HepG2 (cell line): ENCODE measurements at regions not wholly inside any gene's neighbourhood (a gene's known extent, or its start where the extent isn't known, plus 50 kb on each side); places are given as distances from the start of the nearest gene placed in this dataset.

Source experiments
- ARHGAP35 ChIP-seq: sonication (generic); formaldehyde crosslinking; IDR thresholded peaks from 2 replicates; pipeline ENCODE4 v1.9.0; 2022; ENCODE audit warnings: mild to moderate bottlenecking, inconsistent platforms, moderate library complexity, missing genetic modification reagents, borderline replicate concordance
- ATRX ChIP-seq: sonication (generic); formaldehyde crosslinking; IDR thresholded peaks from 2 replicates; pipeline ENCODE4 v1.4.0; 2020; ENCODE audit warnings: missing genetic modification reagents, borderline replicate concordance
- ELF3 ChIP-seq: IDR thresholded peaks from 2 replicates; pipeline ENCODE4 v1.6.1; 2016; ENCODE audit warnings: missing genetic modification reagents, missing compliant biosample characterization
- HOXA7 ChIP-seq: sonication (generic); formaldehyde crosslinking; IDR thresholded peaks from 2 replicates; pipeline ENCODE4 v1.8.1; 2022; ENCODE audit warnings: mild to moderate bottlenecking, missing genetic modification reagents, moderate library complexity
- HOXD1 ChIP-seq: sonication (generic); formaldehyde crosslinking; IDR thresholded peaks from 2 replicates; pipeline ENCODE4 v1.5.0; 2020; ENCODE audit warnings: missing genetic modification reagents
- IKZF4 ChIP-seq: sonication (generic); formaldehyde crosslinking; IDR thresholded peaks from 2 replicates; pipeline ENCODE4 v1.5.1; 2020; ENCODE audit warnings: borderline replicate concordance, mild to moderate bottlenecking, low read depth, missing genetic modification reagents; ENCODE audit errors: not compliant biosample characterization
- MAF1 ChIP-seq: sonication (generic); formaldehyde crosslinking; IDR thresholded peaks from 2 replicates; pipeline ENCODE4 v1.5.0; 2020; ENCODE audit warnings: missing genetic modification reagents, borderline replicate concordance
- MED8 ChIP-seq: sonication (generic); formaldehyde crosslinking; IDR thresholded peaks from 2 replicates; pipeline ENCODE4 v1.8.1; 2023; ENCODE audit warnings: mild to moderate bottlenecking, missing genetic modification reagents; ENCODE audit not compliant: insufficient replicate concordance
- POLR2AphosphoS5 ChIP-seq: IDR thresholded peaks from 2 replicates; pipeline ENCODE4 v1.6.1; 2012; ENCODE audit warnings: low read depth, low read length
- RCOR2 ChIP-seq: IDR thresholded peaks from 2 replicates; pipeline ENCODE4 v1.6.1; 2016; ENCODE audit warnings: missing biosample characterization, missing genetic modification reagents
- TAF15 ChIP-seq: fragments of 200-400 bp; formaldehyde crosslinking; IDR thresholded peaks from one replicate; pipeline ENCODE4 v1.6.1; 2018; ENCODE audit warnings: mild to moderate bottlenecking, low read depth, low read length; ENCODE audit not compliant: poor library complexity, severe bottlenecking
- ZNF230 ChIP-seq: sonication (generic); formaldehyde crosslinking; IDR thresholded peaks from 2 replicates; pipeline ENCODE4 v1.4.0; 2020; ENCODE audit warnings: mild to moderate bottlenecking, missing genetic modification reagents
- TF ChIP-seq, protein P1 (sequence below): sonication (generic); formaldehyde crosslinking; IDR thresholded peaks from 2 replicates; pipeline ENCODE4 v1.9.0; 2021; ENCODE audit warnings: missing genetic modification reagents, mild to moderate bottlenecking, borderline replicate concordance
- TF ChIP-seq, protein P2 (sequence below): sonication (generic); formaldehyde crosslinking; IDR thresholded peaks from 2 replicates; pipeline ENCODE4 v1.4.0; 2020; ENCODE audit warnings: missing genetic modification reagents, mild to moderate bottlenecking, borderline replicate concordance
- TF ChIP-seq, protein P3 (sequence below): sonication (generic); formaldehyde crosslinking; IDR thresholded peaks from 2 replicates; pipeline ENCODE4 v1.5.0; 2020; ENCODE audit warnings: mild to moderate bottlenecking, missing genetic modification reagents, borderline replicate concordance
- TF ChIP-seq, protein P4 (sequence below): sonication (generic); formaldehyde crosslinking; IDR thresholded peaks from 2 replicates; pipeline ENCODE4 v1.4.0; 2020; ENCODE audit warnings: mild to moderate bottlenecking, missing genetic modification reagents
- TF ChIP-seq, protein P5 (sequence below): IDR thresholded peaks from 2 replicates; pipeline ENCODE4 v1.6.1; 2016; ENCODE audit warnings: low read depth
- TF ChIP-seq, protein P6 (sequence below): sonication (generic); formaldehyde crosslinking; IDR thresholded peaks from 2 replicates; pipeline ENCODE4 v1.4.0; 2020; ENCODE audit warnings: missing genetic modification reagents
- TF ChIP-seq, protein P7 (sequence below): fragments of 450-650 bp; IDR thresholded peaks from 2 replicates; pipeline ENCODE4 v1.6.1; 2017

DNA sequence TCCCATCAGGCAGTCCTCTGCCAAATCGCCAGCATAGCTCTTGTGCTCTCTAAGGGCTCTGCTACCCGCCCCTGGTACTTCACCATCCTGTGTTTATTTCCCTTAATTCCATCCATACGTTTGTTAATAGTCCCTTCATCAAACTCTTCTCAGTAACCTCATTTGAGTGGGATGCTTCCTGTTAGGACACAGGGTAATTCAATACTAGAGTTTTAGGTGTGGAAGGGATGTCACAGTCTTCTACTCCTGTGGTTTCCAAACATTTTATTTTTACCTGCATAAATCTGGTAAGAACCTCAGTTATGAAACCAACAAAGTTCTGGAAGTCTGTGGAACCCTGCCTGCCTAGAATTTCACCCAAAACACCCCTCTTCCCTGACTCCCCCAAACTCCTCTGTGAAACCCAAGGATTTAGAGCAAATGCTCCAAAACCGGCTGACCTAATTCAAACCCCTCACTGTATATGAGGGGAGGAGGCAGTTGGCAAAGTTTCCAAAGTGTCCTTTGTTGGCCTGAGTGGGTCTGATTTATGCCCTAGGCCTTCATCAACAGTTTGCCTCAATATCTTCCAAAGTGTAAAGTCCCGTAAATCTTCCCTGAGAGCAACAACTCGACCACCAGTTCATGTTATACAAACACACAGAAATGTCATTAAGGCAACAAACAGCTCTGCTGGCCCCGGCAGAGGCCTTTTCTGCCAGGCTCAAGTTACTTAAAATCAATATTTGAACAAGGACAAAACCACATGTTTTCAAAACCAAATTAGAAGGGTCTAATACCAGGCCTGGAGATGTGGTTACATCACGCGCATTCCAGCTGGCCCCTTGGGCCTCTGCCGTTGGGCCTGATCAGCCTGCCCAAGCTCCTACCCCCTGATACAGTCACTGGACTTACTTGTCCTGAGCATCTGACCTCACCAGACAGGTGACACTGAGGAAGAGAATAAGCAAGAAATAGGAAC is 82.4 kb upstream of the FGGY start (continued):
- TF ChIP-seq, protein P1, sequence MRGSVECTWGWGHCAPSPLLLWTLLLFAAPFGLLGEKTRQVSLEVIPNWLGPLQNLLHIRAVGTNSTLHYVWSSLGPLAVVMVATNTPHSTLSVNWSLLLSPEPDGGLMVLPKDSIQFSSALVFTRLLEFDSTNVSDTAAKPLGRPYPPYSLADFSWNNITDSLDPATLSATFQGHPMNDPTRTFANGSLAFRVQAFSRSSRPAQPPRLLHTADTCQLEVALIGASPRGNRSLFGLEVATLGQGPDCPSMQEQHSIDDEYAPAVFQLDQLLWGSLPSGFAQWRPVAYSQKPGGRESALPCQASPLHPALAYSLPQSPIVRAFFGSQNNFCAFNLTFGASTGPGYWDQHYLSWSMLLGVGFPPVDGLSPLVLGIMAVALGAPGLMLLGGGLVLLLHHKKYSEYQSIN (CRISPR knock-in tag): no peak
- no peak for TF ChIP-seq MAF1 (CRISPR knock-in tag)
- TF ChIP-seq, protein P2, sequence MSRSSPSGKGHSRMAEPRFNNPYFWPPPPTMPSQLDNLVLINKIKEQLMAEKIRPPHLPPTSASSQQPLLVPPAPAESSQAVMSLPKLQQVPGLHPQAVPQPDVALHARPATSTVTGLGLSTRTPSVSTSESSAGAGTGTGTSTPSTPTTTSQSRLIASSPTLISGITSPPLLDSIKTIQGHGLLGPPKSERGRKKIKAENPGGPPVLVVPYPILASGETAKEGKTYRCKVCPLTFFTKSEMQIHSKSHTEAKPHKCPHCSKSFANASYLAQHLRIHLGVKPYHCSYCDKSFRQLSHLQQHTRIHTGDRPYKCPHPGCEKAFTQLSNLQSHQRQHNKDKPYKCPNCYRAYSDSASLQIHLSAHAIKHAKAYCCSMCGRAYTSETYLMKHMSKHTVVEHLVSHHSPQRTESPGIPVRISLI: no peak
- peak; percentile 69; the same call in 1 of the 2 replicates for TF ChIP-seq ELF3 (CRISPR knock-in tag)
- TF ChIP-seq IKZF4: no peak
- TF ChIP-seq HOXD1 (CRISPR knock-in tag): peak; percentile 66
- TF ChIP-seq, protein P3, sequence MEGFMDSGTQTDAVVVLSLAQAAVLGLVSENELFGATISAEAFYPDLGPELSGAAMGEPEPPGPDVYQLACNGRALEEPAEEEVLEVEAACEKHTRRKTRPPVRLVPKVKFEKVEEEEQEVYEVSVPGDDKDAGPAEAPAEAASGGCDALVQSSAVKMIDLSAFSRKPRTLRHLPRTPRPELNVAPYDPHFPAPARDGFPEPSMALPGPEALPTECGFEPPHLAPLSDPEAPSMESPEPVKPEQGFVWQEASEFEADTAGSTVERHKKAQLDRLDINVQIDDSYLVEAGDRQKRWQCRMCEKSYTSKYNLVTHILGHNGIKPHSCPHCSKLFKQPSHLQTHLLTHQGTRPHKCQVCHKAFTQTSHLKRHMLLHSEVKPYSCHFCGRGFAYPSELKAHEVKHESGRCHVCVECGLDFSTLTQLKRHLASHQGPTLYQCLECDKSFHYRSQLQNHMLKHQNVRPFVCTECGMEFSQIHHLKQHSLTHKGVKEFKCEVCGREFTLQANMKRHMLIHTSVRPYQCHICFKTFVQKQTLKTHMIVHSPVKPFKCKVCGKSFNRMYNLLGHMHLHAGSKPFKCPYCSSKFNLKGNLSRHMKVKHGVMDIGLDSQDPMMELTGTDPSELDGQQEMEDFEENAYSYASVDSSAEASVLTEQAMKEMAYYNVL (CRISPR knock-in tag): peak; percentile 80; the same call in 1 of the 2 replicates
- no peak for TF ChIP-seq TAF15
- no peak for TF ChIP-seq MED8 (CRISPR knock-in tag)
- TF ChIP-seq ZNF230 (CRISPR knock-in tag): peak; percentile 79; the same call in 1 of the 2 replicates
- TF ChIP-seq POLR2AphosphoS5: no peak
- TF ChIP-seq ATRX (CRISPR knock-in tag): no peak
- TF ChIP-seq, protein P4, sequence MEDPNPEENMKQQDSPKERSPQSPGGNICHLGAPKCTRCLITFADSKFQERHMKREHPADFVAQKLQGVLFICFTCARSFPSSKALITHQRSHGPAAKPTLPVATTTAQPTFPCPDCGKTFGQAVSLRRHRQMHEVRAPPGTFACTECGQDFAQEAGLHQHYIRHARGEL: no peak
- TF ChIP-seq, protein P5, sequence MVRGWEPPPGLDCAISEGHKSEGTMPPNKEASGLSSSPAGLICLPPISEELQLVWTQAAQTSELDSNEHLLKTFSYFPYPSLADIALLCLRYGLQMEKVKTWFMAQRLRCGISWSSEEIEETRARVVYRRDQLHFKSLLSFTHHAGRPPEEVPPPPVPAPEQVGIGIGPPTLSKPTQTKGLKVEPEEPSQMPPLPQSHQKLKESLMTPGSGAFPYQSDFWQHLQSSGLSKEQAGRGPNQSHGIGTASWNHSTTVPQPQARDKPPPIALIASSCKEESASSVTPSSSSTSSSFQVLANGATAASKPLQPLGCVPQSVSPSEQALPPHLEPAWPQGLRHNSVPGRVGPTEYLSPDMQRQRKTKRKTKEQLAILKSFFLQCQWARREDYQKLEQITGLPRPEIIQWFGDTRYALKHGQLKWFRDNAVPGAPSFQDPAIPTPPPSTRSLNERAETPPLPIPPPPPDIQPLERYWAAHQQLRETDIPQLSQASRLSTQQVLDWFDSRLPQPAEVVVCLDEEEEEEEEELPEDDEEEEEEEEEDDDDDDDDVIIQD (CRISPR knock-in tag): peak; percentile 85; the same call in 1 of the 2 replicates
- TF ChIP-seq ARHGAP35: no peak
- TF ChIP-seq, protein P6, sequence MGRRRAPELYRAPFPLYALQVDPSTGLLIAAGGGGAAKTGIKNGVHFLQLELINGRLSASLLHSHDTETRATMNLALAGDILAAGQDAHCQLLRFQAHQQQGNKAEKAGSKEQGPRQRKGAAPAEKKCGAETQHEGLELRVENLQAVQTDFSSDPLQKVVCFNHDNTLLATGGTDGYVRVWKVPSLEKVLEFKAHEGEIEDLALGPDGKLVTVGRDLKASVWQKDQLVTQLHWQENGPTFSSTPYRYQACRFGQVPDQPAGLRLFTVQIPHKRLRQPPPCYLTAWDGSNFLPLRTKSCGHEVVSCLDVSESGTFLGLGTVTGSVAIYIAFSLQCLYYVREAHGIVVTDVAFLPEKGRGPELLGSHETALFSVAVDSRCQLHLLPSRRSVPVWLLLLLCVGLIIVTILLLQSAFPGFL (CRISPR knock-in tag): no peak
- TF ChIP-seq, protein P7, sequence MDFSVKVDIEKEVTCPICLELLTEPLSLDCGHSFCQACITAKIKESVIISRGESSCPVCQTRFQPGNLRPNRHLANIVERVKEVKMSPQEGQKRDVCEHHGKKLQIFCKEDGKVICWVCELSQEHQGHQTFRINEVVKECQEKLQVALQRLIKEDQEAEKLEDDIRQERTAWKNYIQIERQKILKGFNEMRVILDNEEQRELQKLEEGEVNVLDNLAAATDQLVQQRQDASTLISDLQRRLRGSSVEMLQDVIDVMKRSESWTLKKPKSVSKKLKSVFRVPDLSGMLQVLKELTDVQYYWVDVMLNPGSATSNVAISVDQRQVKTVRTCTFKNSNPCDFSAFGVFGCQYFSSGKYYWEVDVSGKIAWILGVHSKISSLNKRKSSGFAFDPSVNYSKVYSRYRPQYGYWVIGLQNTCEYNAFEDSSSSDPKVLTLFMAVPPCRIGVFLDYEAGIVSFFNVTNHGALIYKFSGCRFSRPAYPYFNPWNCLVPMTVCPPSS: no peak
- TF ChIP-seq HOXA7 (CRISPR knock-in tag): no peak
- TF ChIP-seq RCOR2 (CRISPR knock-in tag): peak; percentile 93
